DND-41 (cell line): ENCODE measurements at regions not wholly inside any gene's neighbourhood (a gene's known extent, or its start where the extent isn't known, plus 50 kb on each side); places are given as distances from the start of the nearest gene placed in this dataset.

ENCODE experiments used
- ATAC-seq: fragments of 200-7000 bp; cut with Tn5 transposase; 3 replicates; pipeline ENCODE4 v1.9.1; 2021; ENCODE audit warnings: low read depth; ENCODE audit not compliant: insufficient read depth
- DNase-seq: peaks from one replicate; pipeline ENCODE4 v3.0.0-alpha.2; 2020
- H2AFZ ChIP-seq: 2 replicates; pipeline ENCODE4 v1.6.0; 2012; ENCODE audit warnings: low read depth, low read length
- H3K27ac ChIP-seq: 2 replicates; pipeline ENCODE4 v1.5.1; 2012; ENCODE audit warnings: low read length, inconsistent platforms
- H3K27me3 ChIP-seq: fragments of 200-600 bp; sonication (generic); 2 replicates; pipeline ENCODE4 v1.6.0; 2012; ENCODE audit warnings: low read length, mild to moderate bottlenecking, inconsistent platforms; ENCODE audit not compliant: insufficient read depth, poor library complexity
- H3K36me3 ChIP-seq: 2 replicates; pipeline ENCODE4 v1.5.1; 2012; ENCODE audit warnings: low read length, inconsistent platforms; ENCODE audit not compliant: insufficient read depth
- H3K4me1 ChIP-seq: 2 replicates; pipeline ENCODE4 v1.5.1; 2012; ENCODE audit warnings: mild to moderate bottlenecking, low read length; ENCODE audit not compliant: insufficient read depth
- H3K4me2 ChIP-seq: 2 replicates; pipeline ENCODE4 v1.6.0; 2012; ENCODE audit warnings: mild to moderate bottlenecking, moderate library complexity, low read length, inconsistent platforms; ENCODE audit not compliant: insufficient read depth
- H3K4me3 ChIP-seq, 2 experiments: fragments of 200-600 bp in 1 of 2; shearing (Covaris generic) in 1 of 2; 2 replicates each; pipeline ENCODE4 v1.5.1; 2012 to 2016; ENCODE audit warnings: inconsistent platforms in 2 of 2, low read length in 2 of 2, mild to moderate bottlenecking in 2 of 2, low read depth in 1 of 2, moderate library complexity in 1 of 2
- H3K79me2 ChIP-seq: 2 replicates; pipeline ENCODE4 v1.6.0; 2012; ENCODE audit warnings: low read length, inconsistent platforms; ENCODE audit not compliant: insufficient read depth
- H3K9ac ChIP-seq: 2 replicates; pipeline ENCODE4 v1.6.0; 2012; ENCODE audit warnings: low read depth, mild to moderate bottlenecking, inconsistent platforms, low read length, moderate library complexity
- H3K9me3 ChIP-seq: 2 replicates; pipeline ENCODE4 v1.5.1; 2012; ENCODE audit warnings: low read length, moderate library complexity, mild to moderate bottlenecking, inconsistent platforms; ENCODE audit not compliant: insufficient read depth, severe bottlenecking
- H4K20me1 ChIP-seq: 2 replicates; pipeline ENCODE4 v1.6.0; 2012; ENCODE audit warnings: low read length; ENCODE audit not compliant: insufficient read depth
- EZH2 ChIP-seq: IDR thresholded peaks from 3 replicates; pipeline ENCODE4 v1.6.1; 2012; ENCODE audit warnings: borderline replicate concordance, low read depth, mild to moderate bottlenecking, moderate library complexity, low read length, inconsistent platforms; ENCODE audit not compliant: severe bottlenecking
- TF ChIP-seq, protein P1 (sequence below): IDR thresholded peaks from 2 replicates; pipeline ENCODE4 v1.5.1; 2012; ENCODE audit warnings: borderline replicate concordance, low read length, moderate library complexity, mild to moderate bottlenecking; ENCODE audit not compliant: poor library complexity, severe bottlenecking; ENCODE audit errors: extremely low read depth

DNA sequence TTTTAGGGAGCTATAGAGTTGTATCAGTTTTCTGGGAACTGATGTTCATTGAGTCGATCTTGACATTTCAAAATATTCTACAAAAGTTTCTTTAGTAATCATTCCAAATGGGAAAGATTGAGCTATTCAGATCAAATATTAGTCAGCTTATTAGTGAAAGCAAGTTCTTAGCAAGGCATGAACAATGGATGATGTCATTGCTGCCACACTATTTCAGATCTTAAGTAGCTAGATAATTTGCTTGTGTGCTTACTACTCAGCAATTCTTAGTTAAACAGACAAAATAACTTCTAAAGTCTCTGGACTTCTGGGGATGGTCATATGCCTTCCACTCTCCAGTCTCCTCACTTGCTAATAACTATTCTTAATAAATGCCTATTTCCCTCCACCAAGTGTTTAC is 69.0 kb upstream of the CDH8 start:
- H3K27ac ChIP-seq = no peak overlapping the region
- H3K27me3 ChIP-seq = no peaks in the 10 kb centered on the region
- TF ChIP-seq, protein P1, sequence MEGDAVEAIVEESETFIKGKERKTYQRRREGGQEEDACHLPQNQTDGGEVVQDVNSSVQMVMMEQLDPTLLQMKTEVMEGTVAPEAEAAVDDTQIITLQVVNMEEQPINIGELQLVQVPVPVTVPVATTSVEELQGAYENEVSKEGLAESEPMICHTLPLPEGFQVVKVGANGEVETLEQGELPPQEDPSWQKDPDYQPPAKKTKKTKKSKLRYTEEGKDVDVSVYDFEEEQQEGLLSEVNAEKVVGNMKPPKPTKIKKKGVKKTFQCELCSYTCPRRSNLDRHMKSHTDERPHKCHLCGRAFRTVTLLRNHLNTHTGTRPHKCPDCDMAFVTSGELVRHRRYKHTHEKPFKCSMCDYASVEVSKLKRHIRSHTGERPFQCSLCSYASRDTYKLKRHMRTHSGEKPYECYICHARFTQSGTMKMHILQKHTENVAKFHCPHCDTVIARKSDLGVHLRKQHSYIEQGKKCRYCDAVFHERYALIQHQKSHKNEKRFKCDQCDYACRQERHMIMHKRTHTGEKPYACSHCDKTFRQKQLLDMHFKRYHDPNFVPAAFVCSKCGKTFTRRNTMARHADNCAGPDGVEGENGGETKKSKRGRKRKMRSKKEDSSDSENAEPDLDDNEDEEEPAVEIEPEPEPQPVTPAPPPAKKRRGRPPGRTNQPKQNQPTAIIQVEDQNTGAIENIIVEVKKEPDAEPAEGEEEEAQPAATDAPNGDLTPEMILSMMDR = no peak
- no peak for TF ChIP-seq EZH2
- H3K4me2 ChIP-seq = no peak overlapping the region
- ATAC-seq (no peak), DNase-seq (no peak)
- H3K4me3 ChIP-seq = no peak overlapping the region
- no peak overlapping the region for H2AFZ ChIP-seq
- H3K36me3 ChIP-seq = no peaks in the 10 kb centered on the region
- no peak overlapping the region for H3K9ac ChIP-seq
- no peaks in the 10 kb centered on the region for H3K9me3 ChIP-seq
- H3K4me1 ChIP-seq = no peaks in the 10 kb centered on the region
- H4K20me1 ChIP-seq = no peaks in the 10 kb centered on the region
- H3K79me2 ChIP-seq = no peaks in the 10 kb centered on the region

DNA sequence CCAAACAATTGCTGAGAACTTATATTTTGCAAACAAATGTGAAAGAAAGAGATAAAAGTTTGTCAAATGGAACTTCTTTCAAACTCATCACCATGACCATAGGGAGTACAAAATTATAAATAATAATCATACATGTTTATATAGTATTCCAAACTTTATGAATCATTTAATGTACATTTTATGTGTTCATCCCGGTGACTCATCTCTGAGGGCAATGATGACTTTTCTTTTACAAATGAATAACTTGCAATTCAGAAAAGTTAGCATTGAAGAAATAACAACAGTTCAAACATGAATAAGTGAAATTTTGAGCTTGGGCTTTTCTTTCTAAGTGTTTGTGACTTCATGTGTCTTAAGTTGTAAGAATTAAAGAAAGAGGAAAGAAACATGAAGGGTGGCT is 66.3 kb upstream of the CDH8 start:
- Histone ChIP-seq H3K27ac (no peak overlapping the region), H3K79me2 (no peaks in the 10 kb centered on the region), H3K4me3 (no peak overlapping the region), H3K4me1 (no peaks in the 10 kb centered on the region), H2AFZ (no peak overlapping the region), H3K36me3 (no peaks in the 10 kb centered on the region), H3K9ac (no peak overlapping the region), H3K9me3 (no peaks in the 10 kb centered on the region), H3K4me2 (no peak overlapping the region), H4K20me1 (no peaks in the 10 kb centered on the region), H3K27me3 (no peaks in the 10 kb centered on the region)
- ATAC-seq (no peak), DNase-seq (no peak)
- TF ChIP-seq EZH2 = no peak
- TF ChIP-seq, protein P1 = no peak

DNA sequence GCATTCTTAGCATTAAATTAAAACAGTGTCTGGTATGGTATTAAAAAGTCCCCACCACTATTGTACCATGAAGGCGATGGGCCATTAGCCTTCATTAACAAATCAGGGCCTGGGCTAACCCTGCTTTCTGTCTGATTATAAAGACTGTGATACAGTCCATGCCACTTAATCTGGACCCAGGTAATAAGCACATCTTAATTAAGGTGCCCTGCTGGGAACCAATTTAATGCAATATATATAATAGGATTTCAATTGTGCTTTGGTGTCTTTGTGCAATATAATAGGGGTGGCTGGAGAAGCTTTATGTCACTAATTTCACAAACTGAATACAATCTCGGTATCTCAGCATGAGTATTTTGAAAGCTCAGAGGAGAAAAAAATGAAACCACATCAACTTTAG is 64.4 kb upstream of the CDH8 start:
- DNase-seq (no peak), ATAC-seq (no peak)
- Histone ChIP-seq H2AFZ (no peak overlapping the region), H3K9me3 (no peaks in the 10 kb centered on the region), H3K79me2 (no peaks in the 10 kb centered on the region), H3K9ac (no peak overlapping the region), H3K4me3 (no peak overlapping the region), H3K4me1 (no peaks in the 10 kb centered on the region), H3K27me3 (no peaks in the 10 kb centered on the region), H4K20me1 (no peaks in the 10 kb centered on the region), H3K36me3 (no peaks in the 10 kb centered on the region), H3K4me2 (no peak overlapping the region), H3K27ac (no peak overlapping the region)
- TF ChIP-seq, protein P1 = no peak
- TF ChIP-seq EZH2 = no peak

DNA sequence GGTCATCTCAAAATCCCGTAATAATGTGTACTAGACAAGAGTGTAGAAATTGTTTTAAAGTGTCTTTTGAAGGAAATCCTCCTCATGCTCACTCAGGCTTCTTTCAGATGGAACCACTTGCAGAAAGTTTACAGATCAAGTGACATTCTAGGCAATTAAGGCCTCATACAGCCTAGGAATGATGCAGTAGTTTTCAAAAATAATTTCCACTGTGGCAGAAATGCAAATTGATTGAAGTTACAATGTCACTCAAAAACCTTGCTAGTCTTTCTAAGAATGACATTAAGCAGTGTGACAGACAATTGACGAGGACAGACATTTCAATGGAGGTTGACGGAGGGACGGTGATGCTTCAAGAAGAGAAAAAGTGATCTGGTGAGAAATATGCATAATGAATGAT is 53.5 kb upstream of the CDH8 start:
- Histone ChIP-seq H3K27ac (no peak overlapping the region), H2AFZ (no peak overlapping the region), H3K27me3 (no peaks in the 10 kb centered on the region), H3K9me3 (no peaks in the 10 kb centered on the region), H3K4me3 (no peak overlapping the region), H3K9ac (no peak overlapping the region), H3K36me3 (no peaks in the 10 kb centered on the region), H4K20me1 (no peaks in the 10 kb centered on the region), H3K79me2 (no peaks in the 10 kb centered on the region), H3K4me1 (no peaks in the 10 kb centered on the region), H3K4me2 (no peak overlapping the region)
- no peak for TF ChIP-seq EZH2
- TF ChIP-seq, protein P1 = no peak
- DNase-seq (no peak), ATAC-seq (no peak)
